H1 (cell line): ENCODE measurements at regions not wholly inside any gene's neighbourhood (a gene's known extent, or its start where the extent isn't known, plus 50 kb on each side); places are given as distances from the start of the nearest gene placed in this dataset.

ENCODE experiments used
- CBX5 ChIP-seq: fragments of 300-800, 300-1000 bp; sonication (generic); IDR thresholded peaks from 2 replicates; pipeline ENCODE4 v1.7.1; 2016; ENCODE audit warnings: antibody characterized with exemption, low read length, low read depth
- MAFK ChIP-seq: IDR thresholded peaks from 2 replicates; pipeline ENCODE4 v1.6.1; 2012; ENCODE audit warnings: low read depth, mild to moderate bottlenecking, improper control_type of control experiment, low read length
- NANOG ChIP-seq: IDR thresholded peaks from 2 replicates; pipeline ENCODE4 v1.6.1; 2011; ENCODE audit warnings: low read length, low read depth, mild to moderate bottlenecking, inconsistent platforms; ENCODE audit not compliant: insufficient read depth, poor library complexity, severe bottlenecking
- TBP ChIP-seq: IDR thresholded peaks from 2 replicates; pipeline ENCODE4 v1.6.1; 2011; ENCODE audit warnings: low read depth, low read length, improper control_type of control experiment
- USF2 ChIP-seq: IDR thresholded peaks from 2 replicates; pipeline ENCODE4 v1.6.1; 2011; ENCODE audit warnings: low read length, improper control_type of control experiment

- TF ChIP-seq USF2: no peak
- TF ChIP-seq TBP: no peak
- TF ChIP-seq CBX5: no peak
- TF ChIP-seq MAFK: no peak
- TF ChIP-seq NANOG: no peak
Measured at GRCh38 chr4:153045111-153045982, 109.2 kb downstream of the FHDC1 start (continued).
